Iris pigment epithelial cell (primary cell): ENCODE measurements at regions not wholly inside any gene's neighbourhood (a gene's known extent, or its start where the extent isn't known, plus 50 kb on each side); places are given as distances from the start of the nearest gene placed in this dataset.
"Not testable (repeated sequence)": the region's sequence is repeated elsewhere in the genome, so short reads cannot be mapped to it uniquely, and the experiment has no call there.

Source experiments
- DNase-seq: peaks from one replicate; pipeline ENCODE4 v3.0.0-alpha.2; 2011; ENCODE audit warnings: low read depth

GRCh38 chr2:167582619-167583018 lies 664.8 kb downstream of the STK39 start:
- DNase-seq: no peak

- DNase-seq: peak; percentile 18
Measured at GRCh38 chr2:167581961-167582574, 665.3 kb downstream of the STK39 start.

GRCh38 chr2:167579826-167580225 lies 667.6 kb downstream of the STK39 start:
- peak; percentile 1 for DNase-seq

- no peak for DNase-seq
Measured at GRCh38 chr2:167575276-167575675, 672.1 kb downstream of the STK39 start.

- DNase-seq: no peak
Measured at GRCh38 chr2:167572883-167573619, 674.3 kb downstream of the STK39 start.

GRCh38 chr2:167570370-167570769 lies 677.0 kb downstream of the STK39 start:
- no peak for DNase-seq

- not testable (repeated sequence) for DNase-seq
Measured at GRCh38 chr2:167563885-167564619, 675.8 kb downstream of the XIRP2 start.

GRCh38 chr2:167558272-167558991 lies 670.2 kb downstream of the XIRP2 start:
- DNase-seq: not testable (repeated sequence)

GRCh38 chr2:167555098-167555720 lies 666.9 kb downstream of the XIRP2 start:
- DNase-seq: no peak

- no peak for DNase-seq
Measured at GRCh38 chr2:167553635-167554034, 665.4 kb downstream of the XIRP2 start.

GRCh38 chr2:167551416-167551815 lies 663.1 kb downstream of the XIRP2 start:
- DNase-seq: no peak

- peak; percentile 21 for DNase-seq
Measured at GRCh38 chr2:167550448-167550847, 662.2 kb downstream of the XIRP2 start.

- DNase-seq: no peak
Measured at GRCh38 chr2:167548396-167548795, 660.1 kb downstream of the XIRP2 start.

- no peak for DNase-seq
Measured at GRCh38 chr2:167544602-167545001, 656.3 kb downstream of the XIRP2 start.

- no peak for DNase-seq
Measured at GRCh38 chr2:167543721-167544120, 655.4 kb downstream of the XIRP2 start.

GRCh38 chr2:167537743-167538142 lies 649.5 kb downstream of the XIRP2 start:
- DNase-seq: no peak

- DNase-seq: no peak
Measured at GRCh38 chr2:167534443-167534842, 646.2 kb downstream of the XIRP2 start.

GRCh38 chr2:167524786-167525185 lies 636.5 kb downstream of the XIRP2 start:
- no peak for DNase-seq

- peak; percentile 3 for DNase-seq
Measured at GRCh38 chr2:167510071-167510759, 621.9 kb downstream of the XIRP2 start.

- peak; percentile 71 for DNase-seq
Measured at GRCh38 chr2:167509586-167509985, 621.3 kb downstream of the XIRP2 start.

GRCh38 chr2:167508709-167509108 lies 620.4 kb downstream of the XIRP2 start:
- no peak for DNase-seq
